HG02642 (cell line): ENCODE measurements at regions not wholly inside any gene's neighbourhood (a gene's known extent, or its start where the extent isn't known, plus 50 kb on each side); places are given as distances from the start of the nearest gene placed in this dataset.
"Not testable (repeated sequence)": the region's sequence is repeated elsewhere in the genome, so short reads cannot be mapped to it uniquely, and the experiment has no call there.

Source experiments
- ATAC-seq: cut with Tn5 transposase; IDR thresholded peaks from one replicate; pipeline ENCODE4 v1.9.1; 2021; ENCODE audit warnings: mild to moderate bottlenecking; ENCODE audit not compliant: unreplicated experiment, poor library complexity

DNA sequence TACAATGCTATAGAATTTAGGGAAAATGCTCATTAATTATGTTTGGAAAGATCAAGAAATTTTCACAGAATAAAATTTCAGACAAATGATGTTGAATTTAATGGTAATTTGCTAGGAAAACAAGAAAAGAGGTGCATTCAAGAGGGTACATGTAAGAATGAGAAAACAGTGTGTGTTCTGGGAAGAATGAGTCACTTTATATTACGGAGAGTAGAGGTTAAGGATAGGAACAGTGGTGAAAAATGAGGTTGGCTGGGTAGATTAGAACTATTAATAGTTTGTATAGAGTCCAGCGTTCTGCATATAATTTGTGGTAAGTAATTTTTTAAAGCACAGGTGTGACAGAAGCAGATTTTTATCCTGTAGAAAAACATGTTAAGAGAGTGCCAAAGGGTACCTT lies 336.7 kb upstream of the MBL2 start:
- no peak for ATAC-seq

DNA sequence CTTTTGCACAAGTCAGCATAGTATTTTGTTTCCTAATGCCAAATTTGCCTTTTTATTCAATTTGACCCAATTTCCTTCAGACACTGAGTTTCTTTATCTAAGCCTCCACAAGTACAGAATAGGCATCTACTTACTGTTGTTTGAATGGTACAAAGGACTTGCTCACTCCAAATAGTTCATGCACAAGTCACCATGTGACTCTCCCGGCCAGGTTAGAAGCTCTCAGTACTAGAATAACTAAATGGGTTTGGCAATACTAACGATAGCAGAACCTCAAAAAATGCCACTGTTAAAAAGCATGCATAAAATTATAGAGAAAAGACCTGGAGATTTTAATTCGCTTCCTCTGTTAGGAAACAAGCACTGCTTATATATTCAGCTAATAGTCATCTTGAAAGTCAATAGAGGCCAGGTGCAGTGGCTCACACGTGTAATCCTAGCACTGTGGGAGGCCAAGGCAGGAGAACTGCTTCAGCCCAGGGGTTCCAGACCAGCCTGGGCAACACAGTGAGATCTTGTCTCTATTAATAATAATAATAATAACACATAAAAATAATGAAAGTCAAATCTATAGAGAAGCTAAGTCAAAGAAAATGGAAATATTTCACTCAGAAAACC lies 335.8 kb upstream of the MBL2 start:
- ATAC-seq, result no peak

DNA sequence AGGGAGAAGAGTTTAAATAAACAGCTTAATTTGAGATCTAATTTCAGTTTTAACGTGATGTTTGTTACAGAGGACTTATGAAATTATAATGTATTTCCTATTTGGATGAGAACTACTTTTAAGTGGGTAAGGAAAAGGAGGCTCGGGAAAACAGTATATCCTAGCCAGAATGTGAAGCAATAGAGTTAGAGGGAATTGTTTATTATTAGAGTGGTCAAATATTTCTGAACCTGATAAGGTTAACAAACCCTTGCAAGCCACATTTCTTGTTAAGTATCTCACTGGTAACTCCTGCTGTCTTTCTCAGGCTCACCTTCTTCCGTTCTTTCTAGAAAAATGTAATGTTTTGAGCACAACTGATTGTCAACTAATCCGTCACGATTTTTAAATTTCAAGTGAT lies 335.1 kb upstream of the MBL2 start:
- ATAC-seq, result no peak

DNA sequence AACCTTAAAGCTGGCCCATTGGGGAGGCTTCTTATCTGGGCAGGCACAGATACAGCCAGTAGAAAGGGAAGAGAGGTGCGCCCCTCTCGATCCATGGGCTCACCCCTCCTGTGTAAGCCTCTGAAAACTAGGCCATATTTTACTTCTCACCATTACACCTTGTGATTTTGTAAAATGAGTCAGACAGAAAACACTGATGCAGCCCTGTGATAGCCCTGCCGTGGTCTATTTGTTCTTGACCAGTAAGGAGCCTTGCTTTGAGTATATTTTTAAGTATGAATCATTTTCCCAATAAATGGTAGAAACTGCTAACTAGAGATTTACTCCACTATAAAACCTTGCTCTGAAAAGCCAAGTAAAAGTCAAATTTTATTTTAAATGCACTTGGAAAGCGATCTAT lies 329.8 kb upstream of the MBL2 start:
- no peak for ATAC-seq

DNA sequence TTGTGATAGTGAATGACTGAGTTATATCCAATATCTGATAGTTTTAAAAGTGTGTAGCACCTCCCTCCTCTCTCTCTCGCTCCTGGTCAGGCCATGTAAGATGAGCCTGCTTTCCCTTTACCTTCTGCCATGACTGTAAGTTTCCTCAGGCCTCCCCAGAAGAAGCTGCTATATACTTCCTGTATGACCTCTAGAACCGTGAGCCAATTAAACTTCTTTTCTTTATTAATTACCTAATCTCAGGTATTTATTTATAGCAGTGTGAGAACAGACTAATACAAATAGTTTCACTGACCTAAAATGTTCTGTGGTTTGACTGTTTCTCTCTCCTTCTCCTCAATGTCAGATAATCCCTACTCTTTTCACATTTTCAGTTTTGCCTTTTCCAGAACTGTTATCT lies 321.3 kb upstream of the MBL2 start:
- ATAC-seq, result no peak

DNA sequence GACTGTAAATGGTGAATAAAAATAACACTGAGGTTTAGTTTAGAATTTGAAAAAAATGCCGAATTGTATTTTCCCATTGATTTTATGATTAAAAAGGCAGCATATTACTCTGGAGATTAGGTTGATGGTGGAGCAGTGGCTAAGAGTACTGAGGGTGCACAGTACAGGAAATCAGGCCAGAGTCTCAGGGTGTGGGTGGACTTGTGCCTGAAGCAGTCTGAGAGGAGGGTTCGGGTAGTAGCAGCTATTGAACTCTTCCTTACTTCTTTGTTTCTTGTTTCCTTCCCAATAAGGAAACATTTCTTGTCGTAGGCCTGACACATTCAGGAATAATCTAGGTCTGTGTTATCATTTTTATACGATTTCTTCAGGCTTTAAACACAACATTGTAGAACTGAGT lies 319.0 kb upstream of the MBL2 start:
- no peak for ATAC-seq

DNA sequence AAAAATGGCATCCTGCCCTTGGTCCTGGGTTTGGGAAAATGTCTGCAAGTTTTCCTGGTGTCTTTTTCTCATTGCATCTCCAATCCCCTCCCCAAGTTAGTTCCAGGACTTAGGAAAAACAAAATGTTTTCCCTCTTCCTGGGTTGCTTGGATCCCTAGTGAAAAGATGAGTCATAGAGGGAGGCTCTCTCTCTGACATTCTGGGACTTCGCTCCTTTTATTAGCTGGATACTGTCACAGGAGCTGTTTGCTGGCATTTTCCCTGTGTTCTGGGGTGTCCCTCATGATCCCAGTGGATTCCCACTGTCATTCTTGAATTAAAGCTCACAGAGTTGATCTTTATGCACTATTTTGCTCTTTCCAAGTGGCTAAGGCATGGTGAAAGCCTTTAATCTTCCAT lies 316.4 kb upstream of the MBL2 start:
- no peak for ATAC-seq

DNA sequence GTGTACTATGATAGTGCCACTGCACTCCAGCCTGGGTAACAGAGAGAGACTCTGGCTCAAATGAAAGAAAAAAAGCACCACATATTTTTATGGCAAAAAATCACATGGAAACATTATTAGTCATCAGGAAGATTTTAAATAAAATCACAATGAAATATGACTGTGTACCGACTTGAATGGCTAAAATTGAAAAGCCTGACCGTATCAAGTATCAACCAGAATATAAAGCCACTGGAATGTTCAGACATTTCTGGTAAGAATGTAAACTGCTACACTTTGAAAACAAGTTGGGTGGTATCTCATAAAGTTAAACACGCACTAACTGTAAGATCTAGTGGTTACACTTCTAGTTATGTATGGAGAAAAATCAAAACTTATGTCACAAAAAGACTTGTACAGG lies 306.7 kb upstream of the MBL2 start:
- no peak for ATAC-seq

DNA sequence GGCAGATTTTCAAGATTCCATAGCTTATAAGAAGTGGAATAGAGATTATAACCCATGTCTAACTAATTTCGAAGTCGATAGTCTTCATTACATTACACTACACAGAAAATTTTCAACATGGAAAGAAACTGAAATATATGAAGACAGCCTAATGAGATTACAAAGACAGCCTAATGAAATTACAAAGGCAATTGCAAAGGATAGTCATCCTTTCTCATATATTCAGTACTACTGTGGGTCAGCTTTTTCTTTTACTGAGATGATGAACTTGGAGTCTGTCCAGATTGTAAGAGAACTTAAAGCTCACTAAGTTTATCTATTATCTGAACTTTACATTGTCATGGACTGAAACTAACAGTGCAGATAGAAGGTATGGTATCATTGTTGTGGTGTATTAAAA lies 304.4 kb upstream of the MBL2 start:
- ATAC-seq, result no peak

DNA sequence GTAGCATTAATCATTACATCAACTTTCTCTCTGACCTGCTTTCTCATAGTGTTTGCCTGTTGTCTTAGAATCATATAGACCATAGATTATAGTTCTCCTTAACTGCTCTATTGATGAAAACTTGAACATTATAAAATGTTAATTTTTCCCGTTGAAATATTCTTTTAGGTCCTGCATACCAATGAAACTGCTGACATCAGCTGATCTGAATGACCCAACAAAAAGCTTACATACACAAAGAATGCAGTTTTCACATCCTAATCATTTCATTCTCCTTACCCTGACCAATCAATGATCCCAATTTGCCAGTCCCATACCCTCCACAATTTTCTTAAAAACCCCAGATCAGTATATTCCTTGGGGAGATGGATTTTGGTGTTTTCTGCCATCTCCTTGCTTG lies 302.9 kb upstream of the MBL2 start:
- no peak for ATAC-seq

DNA sequence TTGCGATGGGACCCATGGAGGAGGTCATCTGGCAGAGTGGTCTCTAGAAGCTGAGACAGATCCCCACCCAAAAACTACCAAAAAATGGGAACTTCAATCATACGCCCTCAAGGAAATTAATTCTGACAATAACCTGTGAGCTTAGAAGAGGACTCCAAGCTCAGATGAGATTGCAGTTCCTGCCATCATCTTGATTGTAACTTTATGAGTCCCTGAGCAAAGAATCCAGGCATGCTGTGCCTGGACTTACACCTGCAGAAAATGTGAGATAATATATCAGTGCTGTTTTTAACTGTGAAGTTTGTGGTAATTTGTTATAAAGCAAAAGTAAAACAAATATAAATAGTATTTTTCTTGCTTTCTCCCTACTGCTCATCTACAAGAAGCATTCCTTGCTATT lies 299.6 kb upstream of the MBL2 start:
- no peak for ATAC-seq

DNA sequence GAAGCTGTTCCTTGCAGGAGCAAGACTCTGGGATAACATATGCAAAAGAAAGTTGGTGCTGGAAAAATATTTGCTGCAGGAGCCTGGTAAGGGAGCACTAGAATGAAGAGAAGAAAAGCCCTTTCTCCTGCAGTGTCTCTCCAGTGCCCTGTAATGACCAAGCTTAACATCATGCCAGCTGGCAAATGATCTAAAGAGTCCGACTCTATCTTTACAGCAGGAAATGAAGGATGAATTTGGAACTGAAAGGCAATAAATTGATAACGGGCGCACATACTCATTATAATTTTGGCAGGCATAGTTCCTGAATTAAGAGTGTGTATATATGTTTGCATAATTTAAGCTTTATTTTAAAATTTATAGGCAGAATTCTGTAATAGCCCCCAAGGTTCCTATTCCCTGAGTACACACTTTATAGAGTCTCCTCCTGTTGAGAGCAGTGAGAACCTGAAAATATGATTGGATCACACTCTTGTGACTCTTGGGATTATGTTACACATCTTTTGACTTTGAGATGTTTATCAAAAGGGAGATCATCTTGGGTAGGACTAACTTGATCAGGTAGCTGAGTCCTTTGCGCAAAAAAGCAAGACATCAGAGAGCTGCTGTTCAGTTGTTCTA lies 299.0 kb upstream of the MBL2 start:
- no peak for ATAC-seq

DNA sequence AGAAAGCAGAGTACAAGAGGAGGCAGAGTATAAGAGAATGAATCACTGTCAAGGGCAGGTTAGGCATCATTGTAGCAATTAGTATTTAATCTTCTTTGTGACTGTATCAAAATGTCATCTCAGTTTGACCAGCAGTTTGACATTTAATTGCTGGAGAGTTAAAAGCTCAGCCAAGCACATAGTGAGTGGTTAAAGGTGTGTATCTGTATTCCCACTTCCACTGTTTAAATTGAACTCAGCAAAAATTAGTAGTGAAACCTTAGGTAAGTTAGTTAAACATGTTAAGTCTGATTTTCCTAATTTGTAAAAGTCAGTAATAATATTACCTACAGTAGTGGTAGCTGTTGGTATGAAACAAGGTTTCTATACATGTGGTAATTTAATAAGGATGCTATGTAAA lies 296.4 kb upstream of the MBL2 start:
- no peak for ATAC-seq

DNA sequence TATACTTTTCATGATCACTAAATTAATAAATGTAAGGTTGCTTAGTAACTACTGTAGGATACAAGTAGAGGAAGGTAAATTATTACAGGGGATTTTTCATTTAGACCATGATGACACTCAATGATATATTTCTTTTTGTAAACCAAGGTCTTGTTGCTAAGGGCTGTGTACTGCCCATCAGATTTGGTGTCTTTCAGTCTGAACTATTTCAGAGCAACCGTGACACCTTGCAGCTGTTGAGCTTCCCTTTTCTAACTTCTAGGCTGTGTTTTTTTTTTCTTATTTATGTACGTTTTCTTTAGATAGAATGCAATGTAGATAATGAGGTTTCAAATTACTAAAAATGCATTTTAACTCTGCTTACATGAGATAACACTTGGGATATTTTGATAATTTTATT lies 292.0 kb upstream of the MBL2 start:
- no peak for ATAC-seq

DNA sequence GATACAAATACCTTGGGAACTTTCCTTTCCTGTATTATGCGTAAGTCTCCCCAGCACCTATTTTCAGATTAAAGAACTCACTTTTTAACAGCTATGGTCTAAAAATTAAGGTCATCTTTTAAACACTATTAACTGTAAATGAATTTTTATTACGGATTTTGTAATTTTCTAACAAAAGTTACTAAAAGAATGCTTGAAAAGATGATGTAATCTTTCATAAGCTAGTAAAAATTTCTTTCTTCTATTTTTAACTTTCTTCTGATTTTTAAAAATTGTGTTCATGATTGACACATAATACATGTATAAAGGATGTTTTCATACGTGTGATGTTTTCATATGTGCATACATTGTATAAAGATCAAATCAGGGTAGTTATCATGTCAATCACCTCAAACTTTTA lies 291.2 kb upstream of the MBL2 start:
- ATAC-seq, result no peak

DNA sequence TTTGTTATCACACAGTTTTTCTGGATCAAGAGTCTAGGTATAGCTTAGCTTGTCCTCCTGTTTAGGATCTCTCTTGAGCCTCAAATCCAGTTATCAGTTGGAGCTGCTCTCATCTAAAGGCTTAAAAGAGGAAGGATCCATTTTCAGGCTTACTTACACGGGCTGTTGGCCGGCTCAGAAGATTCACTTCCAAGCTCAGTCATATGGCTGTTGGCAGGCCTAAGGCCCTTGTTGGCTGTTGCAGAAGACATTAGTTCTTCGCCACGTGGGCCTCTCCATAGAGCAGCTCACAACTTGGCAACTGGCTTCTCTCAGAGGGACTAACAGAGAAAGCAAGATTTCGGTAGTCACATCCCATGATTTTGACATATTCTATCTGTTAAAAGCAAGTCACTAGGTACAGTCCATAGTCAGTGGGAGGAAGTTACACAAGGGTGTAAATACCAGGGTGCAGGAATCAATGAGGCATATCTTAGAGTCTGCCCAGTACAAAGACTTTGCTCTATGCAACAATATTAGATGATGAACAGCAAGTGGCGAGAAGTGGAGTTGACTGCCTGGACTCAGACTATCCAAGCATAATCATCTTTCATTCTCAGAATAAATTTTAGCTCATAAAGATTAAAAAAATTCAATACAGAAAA lies 280.1 kb upstream of the MBL2 start:
- ATAC-seq, result no peak

DNA sequence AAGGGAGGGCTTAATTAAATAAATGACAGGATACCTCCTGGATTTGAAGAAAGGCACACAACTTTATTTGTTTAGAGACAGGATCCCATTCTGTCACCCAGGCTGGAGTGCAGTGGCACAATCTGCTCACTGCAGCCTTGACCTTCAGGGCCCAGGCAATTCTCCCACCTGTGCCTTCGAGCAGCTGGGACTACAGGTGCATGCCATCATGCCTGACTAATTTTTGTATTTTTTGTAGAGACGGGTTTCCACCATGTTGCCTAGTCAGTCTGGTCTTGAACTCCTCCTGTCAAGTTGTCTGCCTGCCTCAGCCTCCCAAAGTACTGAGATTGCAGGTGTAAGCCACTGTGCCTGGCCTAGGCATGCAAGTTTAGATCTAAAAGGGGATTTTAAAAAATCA lies 272.7 kb upstream of the MBL2 start:
- no peak for ATAC-seq

DNA sequence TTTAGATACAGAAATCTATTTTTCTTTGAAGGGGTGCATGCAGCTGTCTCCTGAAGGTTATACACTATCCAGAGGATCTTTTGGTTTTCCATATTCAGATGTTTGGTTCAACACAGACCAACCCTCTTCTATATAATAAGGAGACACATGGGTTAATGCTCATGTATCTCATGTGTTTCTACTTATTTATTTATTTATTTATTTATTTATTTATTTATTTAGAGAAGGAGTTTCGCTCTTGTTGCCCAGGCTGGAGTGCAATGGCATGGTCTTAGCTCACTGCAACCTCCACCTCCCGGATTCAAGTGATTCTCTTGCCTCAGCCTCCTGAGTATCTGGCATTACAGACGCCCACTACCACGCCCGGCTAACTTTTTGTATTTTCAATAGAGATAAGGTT lies 263.2 kb upstream of the MBL2 start:
- not testable (repeated sequence) for ATAC-seq

DNA sequence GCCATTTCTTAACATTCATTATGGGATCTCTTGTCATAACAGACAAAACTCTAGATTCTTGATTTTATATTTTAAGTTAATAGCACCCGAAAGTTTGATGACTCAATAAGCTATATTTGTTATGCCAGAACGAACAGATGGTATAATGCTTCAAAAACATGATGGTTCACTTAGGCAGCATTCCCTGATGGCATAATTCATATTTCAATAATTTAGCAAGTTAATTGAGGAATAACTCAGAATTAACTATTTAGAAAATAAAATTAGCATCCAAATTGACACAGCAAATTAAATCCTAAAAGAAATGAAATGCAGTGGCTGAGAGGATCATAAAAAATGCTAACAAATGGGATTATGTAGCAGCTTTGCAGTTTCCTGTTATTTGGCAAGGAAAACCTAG lies 260.8 kb upstream of the MBL2 start:
- no peak for ATAC-seq

DNA sequence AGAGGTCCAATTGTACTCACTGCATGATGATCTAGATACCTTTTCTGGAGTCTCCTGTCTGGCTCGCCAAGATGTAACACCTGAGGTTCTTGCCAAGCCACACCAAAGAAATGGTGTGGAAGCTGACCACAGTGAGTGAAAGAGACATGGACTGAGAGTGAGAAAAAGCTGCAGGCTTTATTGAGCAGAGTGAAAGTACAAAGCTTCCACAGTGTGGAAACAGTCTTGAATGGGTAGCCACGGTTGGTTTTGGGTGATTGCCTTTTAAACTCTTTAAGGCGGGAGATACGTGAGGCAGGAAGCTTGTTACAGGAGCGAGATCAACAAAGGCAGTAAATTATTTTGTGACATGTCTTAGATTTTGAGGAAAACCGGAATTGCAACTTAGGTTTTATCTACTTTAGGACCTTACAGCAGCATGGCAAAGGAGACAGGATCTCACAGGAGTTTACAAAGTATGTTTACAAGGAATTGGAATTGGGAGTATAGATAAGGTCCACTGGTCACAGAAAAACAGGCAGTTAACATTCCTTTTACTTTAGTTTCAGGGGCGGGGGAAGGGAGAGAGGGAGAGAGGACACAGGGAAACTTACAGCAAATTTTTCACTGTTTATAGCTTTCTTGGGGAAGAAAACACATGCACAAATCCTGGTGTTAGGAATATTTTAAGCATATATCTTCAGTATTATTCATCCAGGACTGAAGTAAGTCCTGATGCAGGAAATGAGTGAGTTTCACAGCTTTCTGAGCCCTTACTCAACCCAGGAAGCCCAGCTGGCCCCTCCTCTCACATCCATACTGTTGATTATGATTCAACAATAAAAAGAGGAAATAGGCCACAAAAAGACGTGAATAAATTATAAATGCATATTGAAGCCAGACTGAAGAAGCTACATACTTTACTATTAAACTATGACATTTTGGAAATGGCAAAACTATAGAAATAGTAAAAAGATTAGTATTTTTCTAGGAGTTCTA lies 257.6 kb upstream of the MBL2 start:
- peak; percentile 61 for ATAC-seq

DNA sequence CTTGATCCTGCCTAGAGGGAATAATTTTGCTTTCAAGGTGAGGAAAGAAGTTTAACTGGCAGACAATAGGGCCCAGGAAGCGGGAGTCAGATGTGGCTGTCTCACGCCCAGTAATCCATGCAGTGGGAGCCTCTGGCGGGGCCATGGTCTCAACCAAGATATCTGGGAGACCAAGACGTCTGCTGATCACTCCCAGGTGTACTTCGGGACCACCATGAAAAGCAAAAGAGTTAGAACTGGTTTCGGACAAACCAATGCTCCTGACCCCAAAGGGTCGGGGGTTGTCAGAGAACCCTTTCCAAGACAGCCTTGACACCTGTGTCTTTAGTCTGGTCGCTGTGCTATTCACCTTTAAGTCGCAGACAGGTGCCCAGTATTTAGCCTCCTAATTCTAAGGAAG lies 256.9 kb upstream of the MBL2 start:
- ATAC-seq, result no peak
